COLO829 (cell line): ENCODE measurements at regions not wholly inside any gene's neighbourhood (a gene's known extent, or its start where the extent isn't known, plus 50 kb on each side); places are given as distances from the start of the nearest gene placed in this dataset.
"Not testable (repeated sequence)": the region's sequence is repeated elsewhere in the genome, so short reads cannot be mapped to it uniquely, and the experiment has no call there.

Experiments
- DNase-seq: peaks from one replicate; pipeline ENCODE4 v3.0.0; 2012; ENCODE audit warnings: low spot score

GRCh38 chr5:3190930-3191329, 404.7 kb upstream of the IRX1 start:
- DNase-seq: no peak

- DNase-seq: no peak
Observed at GRCh38 chr5:3190433-3190832, 405.2 kb upstream of the IRX1 start.

GRCh38 chr5:3187771-3188425, 407.7 kb upstream of the IRX1 start:
- no peak for DNase-seq

GRCh38 chr5:3186736-3187405, 408.8 kb upstream of the IRX1 start:
- no peak for DNase-seq

GRCh38 chr5:3186156-3186555, 409.5 kb upstream of the IRX1 start:
- DNase-seq: no peak

GRCh38 chr5:3185488-3185887, 410.1 kb upstream of the IRX1 start:
- DNase-seq: no peak

DNA sequence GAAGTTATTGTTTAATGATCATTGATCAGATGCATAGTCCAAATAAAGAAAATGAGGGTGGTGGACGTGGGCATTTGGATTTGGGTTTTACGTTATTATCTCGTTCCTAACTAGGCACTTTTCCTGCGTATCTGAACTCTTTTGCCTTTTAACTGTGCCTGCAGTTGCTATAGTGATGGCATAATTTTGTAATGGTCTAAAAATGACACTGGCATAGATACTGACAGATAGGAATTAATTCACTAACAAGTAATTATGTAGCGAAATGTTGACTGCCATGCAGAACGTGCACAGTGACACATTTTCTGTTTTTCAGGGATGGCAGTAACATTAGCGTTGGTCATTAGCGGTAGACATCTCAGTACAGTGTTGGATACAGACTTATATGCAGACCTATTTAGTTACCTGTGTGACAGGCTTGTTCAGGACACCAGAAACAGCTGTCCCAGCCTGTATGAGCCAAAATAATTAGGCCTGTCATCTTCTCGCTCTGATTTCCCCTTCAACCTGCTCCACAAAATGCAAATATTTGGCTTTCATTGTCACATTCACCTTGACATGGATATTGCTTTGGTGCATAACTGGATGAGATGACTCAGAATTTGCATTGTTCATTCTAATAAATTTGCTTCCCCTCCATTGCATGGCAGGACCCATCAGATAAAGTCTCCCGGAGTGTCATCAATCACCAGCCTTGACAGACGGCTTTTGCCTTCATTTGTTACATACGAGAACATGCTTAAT, 413.3 kb upstream of the IRX1 start:
- no peak for DNase-seq

DNA sequence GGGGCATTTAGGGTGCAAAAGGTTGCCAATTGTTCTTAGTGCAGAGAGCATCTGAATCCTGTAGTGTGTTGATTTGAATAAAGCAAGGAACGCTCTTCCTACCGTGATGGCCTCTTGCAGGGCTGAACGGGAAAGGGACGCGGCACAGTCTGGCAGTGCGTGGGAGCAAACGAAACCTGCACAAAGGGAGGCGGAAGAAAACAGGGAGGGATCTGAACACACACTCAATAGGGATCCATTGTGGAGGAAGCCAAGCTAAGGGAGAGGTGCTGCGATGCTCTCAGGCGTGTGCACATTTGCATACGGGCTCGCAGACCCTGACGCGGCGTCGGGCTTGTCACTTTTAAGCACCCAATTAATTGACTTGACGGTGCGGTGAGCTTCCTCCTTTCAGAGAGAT, 414.0 kb upstream of the IRX1 start:
- no peak for DNase-seq

- DNase-seq: no peak
Observed at GRCh38 chr5:3180636-3181035, 415.0 kb upstream of the IRX1 start.

DNA sequence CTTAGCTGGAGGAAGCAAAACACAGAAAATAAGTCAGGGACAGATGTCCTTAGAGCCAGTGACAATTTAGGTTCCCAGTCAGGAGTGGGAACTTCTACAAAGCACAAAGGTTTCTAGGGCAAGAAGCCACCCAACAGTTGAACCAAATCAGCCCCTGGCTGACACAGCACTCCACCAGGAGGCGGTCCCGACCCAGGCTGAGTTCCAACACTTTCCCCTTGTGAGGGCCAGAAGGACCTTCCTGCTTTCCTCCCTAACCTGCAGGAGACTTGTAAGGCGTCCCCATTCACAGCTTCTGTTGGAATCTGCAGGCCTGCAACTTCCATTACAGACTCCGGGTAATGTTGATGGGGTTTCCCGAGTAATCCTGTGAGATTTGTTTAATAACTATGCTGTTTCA, 416.4 kb upstream of the IRX1 start:
- DNase-seq: no peak

GRCh38 chr5:3177338-3177737, 418.3 kb upstream of the IRX1 start:
- no peak for DNase-seq

GRCh38 chr5:3175416-3175815, 420.2 kb upstream of the IRX1 start:
- no peak for DNase-seq

- no peak for DNase-seq
Observed at GRCh38 chr5:3167473-3167872, 416.0 kb upstream of the IRX2 start.

- no peak for DNase-seq
Observed at GRCh38 chr5:3163626-3164025, 412.1 kb upstream of the IRX2 start.

DNA sequence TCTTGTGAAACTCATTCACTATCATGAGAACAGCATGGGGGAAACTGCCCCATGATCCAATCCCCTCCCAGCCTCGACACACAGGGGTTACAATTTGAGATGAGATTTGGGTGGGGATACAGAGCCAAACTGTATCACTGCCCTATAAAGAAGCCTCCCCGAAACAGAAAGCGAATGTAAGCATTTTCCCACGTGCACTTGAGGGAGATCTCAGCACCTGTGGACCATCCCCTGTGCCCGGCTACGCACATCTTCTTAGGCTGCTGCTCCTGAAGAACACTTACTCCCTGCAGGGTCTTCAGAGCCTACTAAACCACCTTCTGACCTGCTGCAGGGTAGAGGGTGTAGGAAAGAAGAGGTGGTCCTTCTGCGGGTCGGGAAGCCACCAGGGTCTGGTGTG, 410.2 kb upstream of the IRX2 start:
- no peak for DNase-seq

- DNase-seq: no peak
Observed at GRCh38 chr5:3157214-3157613, 405.7 kb upstream of the IRX2 start.

- no peak for DNase-seq
Observed at GRCh38 chr5:3155717-3156116, 404.2 kb upstream of the IRX2 start.

GRCh38 chr5:3155046-3155445, 403.6 kb upstream of the IRX2 start:
- DNase-seq: no peak

GRCh38 chr5:3153906-3154305, 402.4 kb upstream of the IRX2 start:
- no peak for DNase-seq

- DNase-seq: no peak
Observed at GRCh38 chr5:3153226-3153858, 401.9 kb upstream of the IRX2 start.

DNA sequence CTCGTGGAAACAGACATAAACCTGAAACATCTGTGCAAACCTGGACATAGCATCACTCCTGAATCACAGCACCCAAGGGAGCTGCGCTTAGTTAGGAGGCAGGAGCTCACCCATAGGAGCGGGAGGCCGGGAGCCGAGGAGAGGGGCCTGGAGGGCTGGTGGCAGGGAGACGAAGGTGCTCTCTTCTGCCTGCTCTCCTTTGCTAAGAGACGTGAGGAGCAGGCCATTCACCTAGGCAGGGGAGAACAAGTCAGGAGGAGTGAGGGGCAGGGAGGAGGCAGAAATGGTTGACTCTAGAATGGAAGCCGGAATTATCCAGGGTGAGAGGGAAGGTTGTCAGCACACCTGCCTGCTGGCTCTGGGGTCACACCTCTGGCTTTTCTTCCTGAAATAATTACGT, 398.4 kb upstream of the IRX2 start:
- DNase-seq: no peak

DNA sequence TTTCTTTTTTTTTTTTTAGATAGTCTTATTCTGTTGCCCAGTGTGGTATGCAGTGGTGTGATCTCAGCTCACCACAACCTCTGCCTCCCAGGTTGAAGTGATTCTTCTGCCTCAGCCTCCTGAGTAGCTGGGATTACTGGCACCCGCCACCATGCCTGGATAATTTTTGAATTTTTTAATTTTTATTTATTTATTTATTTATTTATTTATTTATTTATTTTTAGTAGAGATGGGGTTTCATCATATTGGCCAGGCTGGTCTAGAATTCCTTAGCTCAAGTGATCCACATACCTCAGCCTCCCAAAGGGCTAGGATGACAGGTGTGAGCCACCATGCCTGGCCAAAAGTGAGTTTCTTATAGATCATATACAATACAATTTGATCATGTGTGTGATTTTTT, 395.9 kb upstream of the IRX2 start:
- not testable (repeated sequence) for DNase-seq

DNA sequence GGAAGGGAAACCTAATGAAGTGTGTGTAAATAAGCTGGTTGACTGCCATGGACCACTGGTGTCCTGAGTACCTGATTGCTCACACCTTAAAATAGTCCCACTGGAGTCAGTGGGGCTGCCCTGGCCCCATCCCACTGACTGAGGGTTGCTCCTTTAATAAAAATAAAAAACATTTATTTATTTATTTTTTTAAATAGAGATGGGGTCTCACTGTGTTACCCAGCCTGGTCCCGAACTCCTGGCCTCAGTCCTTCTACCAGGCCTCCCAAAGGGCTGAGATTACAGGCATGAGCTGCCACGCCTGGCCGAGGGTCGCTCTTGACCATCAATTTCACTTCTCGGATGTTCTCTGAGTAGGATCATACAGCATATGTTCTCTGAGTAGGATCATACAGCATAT, 394.2 kb upstream of the IRX2 start:
- DNase-seq: no peak
